Neural cell (in vitro differentiated cells): ENCODE measurements at regions not wholly inside any gene's neighbourhood (a gene's known extent, or its start where the extent isn't known, plus 50 kb on each side); places are given as distances from the start of the nearest gene placed in this dataset.
"Not testable (repeated sequence)": the region's sequence is repeated elsewhere in the genome, so short reads cannot be mapped to it uniquely, and the experiment has no call there.

ENCODE experiments used
- H2AFZ ChIP-seq: fragments of 200-600, 300-800 bp; sonication (generic), shearing (Covaris generic); 2 replicates; pipeline ENCODE4 v1.6.0; 2014; ENCODE audit warnings: low read depth, mild to moderate bottlenecking, antibody characterized with exemption, low read length, moderate library complexity
- H3F3A ChIP-seq: fragments of 200-600 bp; shearing (Covaris generic); 2 replicates; pipeline ENCODE4 v1.6.1; 2016; ENCODE audit warnings: mild to moderate bottlenecking, moderate library complexity, mixed read lengths, antibody characterized with exemption, low read length; ENCODE audit not compliant: insufficient read depth, poor library complexity, severe bottlenecking
- H3K27ac ChIP-seq: fragments of 200-600, 300-800 bp; sonication (generic), shearing (Covaris generic); 2 replicates; pipeline ENCODE4 v1.5.1; 2014; ENCODE audit warnings: mild to moderate bottlenecking, low read length, moderate library complexity
- H3K27me3 ChIP-seq: fragments of 300-800, 200-600 bp; sonication (generic), shearing (Covaris generic); 2 replicates; pipeline ENCODE4 v1.6.0; 2014; ENCODE audit warnings: mild to moderate bottlenecking, low read depth, low read length, moderate library complexity; ENCODE audit not compliant: insufficient read depth
- H3K36me3 ChIP-seq: fragments of 300-800, 200-600 bp; sonication (generic), shearing (Covaris generic); 2 replicates; pipeline ENCODE4 v1.5.1; 2014; ENCODE audit warnings: mild to moderate bottlenecking, antibody characterized with exemption, low read length, moderate library complexity; ENCODE audit not compliant: insufficient read depth
- H3K4me2 ChIP-seq: fragments of 300-800, 200-600 bp; sonication (generic), shearing (Covaris generic); 2 replicates; pipeline ENCODE4 v1.6.0; 2014; ENCODE audit warnings: mild to moderate bottlenecking, low read length
- H3K4me3 ChIP-seq: fragments of 300-800, 200-600 bp; sonication (generic), shearing (Covaris generic); 2 replicates; pipeline ENCODE4 v1.5.1; 2014; ENCODE audit warnings: mild to moderate bottlenecking, low read length, moderate library complexity
- H3K79me2 ChIP-seq: fragments of 200-600 bp; shearing (Covaris generic); replicated peaks from 2 replicates; pipeline ENCODE4 v1.6.0; 2014; ENCODE audit warnings: mild to moderate bottlenecking, low read length, moderate library complexity; ENCODE audit not compliant: insufficient read depth
- H3K9ac ChIP-seq: fragments of 300-800, 200-600 bp; sonication (generic), shearing (Covaris generic); 2 replicates; pipeline ENCODE4 v1.6.1; 2016; ENCODE audit warnings: mild to moderate bottlenecking, low read length, mixed read lengths
- H3K9me2 ChIP-seq: fragments of 200-600 bp; shearing (Covaris generic); 2 replicates; pipeline ENCODE4 v1.6.1; 2016; ENCODE audit warnings: mild to moderate bottlenecking, low read length, mixed read lengths; ENCODE audit not compliant: insufficient read depth
- H3K9me3 ChIP-seq: fragments of 200-600, 300-800 bp; sonication (generic), shearing (Covaris generic); 2 replicates; pipeline ENCODE4 v1.6.1; 2016; ENCODE audit warnings: mild to moderate bottlenecking, mixed run types, low read length, moderate library complexity, mixed read lengths
- H4K20me1 ChIP-seq: fragments of 200-600 bp; shearing (Covaris generic); 2 replicates; pipeline ENCODE4 v1.6.1; 2016; ENCODE audit warnings: mild to moderate bottlenecking, mixed run types; ENCODE audit not compliant: insufficient read depth
- EP300 ChIP-seq: fragments of 450-650 bp; conservative IDR thresholded peaks from 2 replicates; pipeline ENCODE4 v1.6.1; 2014; ENCODE audit warnings: antibody characterized with exemption, mild to moderate bottlenecking, moderate library complexity; ENCODE audit not compliant: poor library complexity, severe bottlenecking
- EZH2 ChIP-seq: fragments of 200-600, 300-800 bp; shearing (Covaris generic), sonication (generic); IDR thresholded peaks from 2 replicates; pipeline ENCODE4 v1.6.1; 2014; ENCODE audit warnings: antibody characterized with exemption, low read length, borderline replicate concordance, mild to moderate bottlenecking; ENCODE audit not compliant: insufficient read depth, poor library complexity, severe bottlenecking
- MXI1 ChIP-seq: fragments of 450-650 bp; conservative IDR thresholded peaks from 2 replicates; pipeline ENCODE4 v1.6.1; 2014; ENCODE audit warnings: antibody characterized with exemption, mild to moderate bottlenecking; ENCODE audit not compliant: poor library complexity, severe bottlenecking
- POLR2AphosphoS5 ChIP-seq: IDR thresholded peaks from 2 replicates; pipeline ENCODE4 v1.6.1; 2012
- RAD21 ChIP-seq: fragments of 450-650 bp; conservative IDR thresholded peaks from 2 replicates; pipeline ENCODE4 v1.6.1; 2014; ENCODE audit warnings: antibody characterized with exemption, mild to moderate bottlenecking, moderate library complexity
- TAF1 ChIP-seq: IDR thresholded peaks from 2 replicates; pipeline ENCODE4 v1.6.1; 2012; ENCODE audit warnings: low read depth
- TF ChIP-seq, protein P1 (sequence below): fragments of 450-650 bp; IDR thresholded peaks from 2 replicates; pipeline ENCODE4 v1.5.1; 2014; ENCODE audit warnings: antibody characterized with exemption, mild to moderate bottlenecking, moderate library complexity; ENCODE audit not compliant: poor library complexity, severe bottlenecking
- TF ChIP-seq, protein P2 (sequence below): IDR thresholded peaks from 2 replicates; pipeline ENCODE4 v1.6.1; 2012; ENCODE audit warnings: borderline replicate concordance

DNA sequence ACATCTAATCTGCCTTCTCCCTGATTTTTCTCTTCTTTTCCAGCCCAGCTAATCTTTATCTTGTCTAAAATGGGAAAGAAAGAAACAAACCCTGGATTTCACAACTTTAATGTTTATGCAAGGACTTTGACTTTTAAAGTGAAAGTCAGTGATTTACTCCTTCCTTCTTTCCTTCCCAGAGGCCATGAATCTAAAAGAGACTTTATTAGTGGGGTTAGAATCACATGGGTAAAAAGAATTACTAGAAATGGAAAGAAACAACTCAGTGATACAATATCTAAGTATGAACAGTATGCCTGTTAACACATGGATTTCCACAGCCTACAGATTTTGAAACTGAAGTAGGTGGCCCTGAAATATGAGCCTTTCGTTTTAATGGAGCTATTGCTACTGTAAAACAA lies 59.8 kb upstream of the KCNK2 start:
- Histone ChIP-seq H3K9ac (no peak overlapping the region), H3K27me3 (no peaks in the 10 kb centered on the region), H3K9me2 (no peaks in the 10 kb centered on the region), H4K20me1 (no peaks in the 10 kb centered on the region), H3K27ac (no peak overlapping the region), H3K4me3 (no peak overlapping the region), H2AFZ (no peak overlapping the region), H3K9me3 (no peaks in the 10 kb centered on the region), H3K4me2 (no peak overlapping the region), H3K36me3 (no peaks in the 10 kb centered on the region), H3K79me2 (no peaks in the 10 kb centered on the region), H3F3A (no peaks in the 10 kb centered on the region)
- TF ChIP-seq RAD21 (no peak), EZH2 (no peak), TAF1 (no peak), POLR2AphosphoS5 (no peak), MXI1 (no peak)
- TF ChIP-seq, protein P1, sequence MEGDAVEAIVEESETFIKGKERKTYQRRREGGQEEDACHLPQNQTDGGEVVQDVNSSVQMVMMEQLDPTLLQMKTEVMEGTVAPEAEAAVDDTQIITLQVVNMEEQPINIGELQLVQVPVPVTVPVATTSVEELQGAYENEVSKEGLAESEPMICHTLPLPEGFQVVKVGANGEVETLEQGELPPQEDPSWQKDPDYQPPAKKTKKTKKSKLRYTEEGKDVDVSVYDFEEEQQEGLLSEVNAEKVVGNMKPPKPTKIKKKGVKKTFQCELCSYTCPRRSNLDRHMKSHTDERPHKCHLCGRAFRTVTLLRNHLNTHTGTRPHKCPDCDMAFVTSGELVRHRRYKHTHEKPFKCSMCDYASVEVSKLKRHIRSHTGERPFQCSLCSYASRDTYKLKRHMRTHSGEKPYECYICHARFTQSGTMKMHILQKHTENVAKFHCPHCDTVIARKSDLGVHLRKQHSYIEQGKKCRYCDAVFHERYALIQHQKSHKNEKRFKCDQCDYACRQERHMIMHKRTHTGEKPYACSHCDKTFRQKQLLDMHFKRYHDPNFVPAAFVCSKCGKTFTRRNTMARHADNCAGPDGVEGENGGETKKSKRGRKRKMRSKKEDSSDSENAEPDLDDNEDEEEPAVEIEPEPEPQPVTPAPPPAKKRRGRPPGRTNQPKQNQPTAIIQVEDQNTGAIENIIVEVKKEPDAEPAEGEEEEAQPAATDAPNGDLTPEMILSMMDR, result no peak

DNA sequence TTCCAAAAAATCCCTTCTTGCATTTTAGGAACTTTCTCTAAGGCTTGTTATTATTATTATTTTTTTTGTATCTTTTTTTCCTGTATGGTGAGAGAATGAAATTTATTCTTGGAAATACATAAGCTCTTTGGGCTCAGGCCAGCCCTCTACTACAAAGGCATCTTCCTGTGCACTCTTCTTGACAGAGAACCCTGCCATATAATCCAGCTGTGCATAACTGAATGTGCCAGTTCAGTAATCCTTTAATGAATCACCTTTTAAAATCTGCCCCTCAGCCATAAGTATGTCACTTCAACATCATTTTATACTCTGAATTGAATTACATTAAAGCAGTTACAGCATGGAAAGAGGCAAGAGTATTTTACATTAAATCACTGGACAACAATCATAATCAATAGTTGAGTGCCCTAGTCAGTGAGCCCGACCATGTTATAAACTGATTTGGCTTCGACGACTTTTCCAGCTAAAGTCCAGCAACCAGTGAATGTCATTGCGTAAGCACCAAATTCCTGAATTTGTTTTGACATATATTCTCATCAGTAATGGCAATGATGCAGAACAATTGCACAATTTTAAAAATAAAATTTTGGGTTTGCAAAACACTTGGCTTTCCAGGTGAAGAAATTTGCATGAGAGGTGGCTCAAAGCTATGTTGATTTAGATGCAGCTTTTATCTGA lies 59.2 kb upstream of the KCNK2 start:
- no peaks in the 10 kb centered on the region for H3K9me2 ChIP-seq
- no peak overlapping the region for H3K27ac ChIP-seq
- no peak for TF ChIP-seq TAF1
- H3K9ac ChIP-seq, result no peak overlapping the region
- H3K4me2 ChIP-seq, result no peak overlapping the region
- H4K20me1 ChIP-seq, result no peaks in the 10 kb centered on the region
- no peaks in the 10 kb centered on the region for H3K27me3 ChIP-seq
- H3K36me3 ChIP-seq, result no peaks in the 10 kb centered on the region
- H3F3A ChIP-seq, result no peaks in the 10 kb centered on the region
- H2AFZ ChIP-seq, result no peak overlapping the region
- H3K4me3 ChIP-seq, result no peak overlapping the region
- no peaks in the 10 kb centered on the region for H3K79me2 ChIP-seq
- H3K9me3 ChIP-seq, result no peaks in the 10 kb centered on the region

DNA sequence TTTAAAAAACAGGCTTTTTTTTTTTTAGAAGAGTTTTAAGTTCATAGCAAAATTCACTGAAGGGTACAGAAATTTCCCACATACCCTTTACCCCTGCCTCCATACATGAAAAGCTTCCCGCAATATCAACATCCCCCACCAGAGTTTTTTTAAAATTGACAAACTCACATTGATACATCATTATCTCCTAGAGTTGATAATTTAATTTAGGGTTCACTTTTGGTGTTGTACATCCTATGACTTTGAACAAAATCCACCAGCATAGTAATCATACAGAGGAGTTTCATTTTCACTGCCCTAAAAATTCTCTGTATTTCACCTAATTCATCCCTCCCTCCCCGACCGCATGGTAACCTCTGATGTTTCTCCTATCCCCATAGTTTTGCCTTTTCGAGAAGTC lies 53.6 kb upstream of the KCNK2 start:
- no peak overlapping the region for H3K4me2 ChIP-seq
- no peaks in the 10 kb centered on the region for H3K9me2 ChIP-seq
- H3K27ac ChIP-seq, result no peak overlapping the region
- no peaks in the 10 kb centered on the region for H4K20me1 ChIP-seq
- TF ChIP-seq TAF1, result no peak
- TF ChIP-seq EP300, result no peak
- TF ChIP-seq, protein P2, sequence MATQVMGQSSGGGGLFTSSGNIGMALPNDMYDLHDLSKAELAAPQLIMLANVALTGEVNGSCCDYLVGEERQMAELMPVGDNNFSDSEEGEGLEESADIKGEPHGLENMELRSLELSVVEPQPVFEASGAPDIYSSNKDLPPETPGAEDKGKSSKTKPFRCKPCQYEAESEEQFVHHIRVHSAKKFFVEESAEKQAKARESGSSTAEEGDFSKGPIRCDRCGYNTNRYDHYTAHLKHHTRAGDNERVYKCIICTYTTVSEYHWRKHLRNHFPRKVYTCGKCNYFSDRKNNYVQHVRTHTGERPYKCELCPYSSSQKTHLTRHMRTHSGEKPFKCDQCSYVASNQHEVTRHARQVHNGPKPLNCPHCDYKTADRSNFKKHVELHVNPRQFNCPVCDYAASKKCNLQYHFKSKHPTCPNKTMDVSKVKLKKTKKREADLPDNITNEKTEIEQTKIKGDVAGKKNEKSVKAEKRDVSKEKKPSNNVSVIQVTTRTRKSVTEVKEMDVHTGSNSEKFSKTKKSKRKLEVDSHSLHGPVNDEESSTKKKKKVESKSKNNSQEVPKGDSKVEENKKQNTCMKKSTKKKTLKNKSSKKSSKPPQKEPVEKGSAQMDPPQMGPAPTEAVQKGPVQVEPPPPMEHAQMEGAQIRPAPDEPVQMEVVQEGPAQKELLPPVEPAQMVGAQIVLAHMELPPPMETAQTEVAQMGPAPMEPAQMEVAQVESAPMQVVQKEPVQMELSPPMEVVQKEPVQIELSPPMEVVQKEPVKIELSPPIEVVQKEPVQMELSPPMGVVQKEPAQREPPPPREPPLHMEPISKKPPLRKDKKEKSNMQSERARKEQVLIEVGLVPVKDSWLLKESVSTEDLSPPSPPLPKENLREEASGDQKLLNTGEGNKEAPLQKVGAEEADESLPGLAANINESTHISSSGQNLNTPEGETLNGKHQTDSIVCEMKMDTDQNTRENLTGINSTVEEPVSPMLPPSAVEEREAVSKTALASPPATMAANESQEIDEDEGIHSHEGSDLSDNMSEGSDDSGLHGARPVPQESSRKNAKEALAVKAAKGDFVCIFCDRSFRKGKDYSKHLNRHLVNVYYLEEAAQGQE, result no peak
- no peak for TF ChIP-seq POLR2AphosphoS5
- TF ChIP-seq RAD21, result no peak
- TF ChIP-seq, protein P1, result no peak
- H3K79me2 ChIP-seq, result no peaks in the 10 kb centered on the region
- H3F3A ChIP-seq, result no peaks in the 10 kb centered on the region
- H3K36me3 ChIP-seq, result no peaks in the 10 kb centered on the region
- H3K9me3 ChIP-seq, result no peaks in the 10 kb centered on the region
- H3K9ac ChIP-seq, result no peak overlapping the region
- no peak overlapping the region for H3K4me3 ChIP-seq
- H3K27me3 ChIP-seq, result no peaks in the 10 kb centered on the region
- H2AFZ ChIP-seq, result no peak overlapping the region

DNA sequence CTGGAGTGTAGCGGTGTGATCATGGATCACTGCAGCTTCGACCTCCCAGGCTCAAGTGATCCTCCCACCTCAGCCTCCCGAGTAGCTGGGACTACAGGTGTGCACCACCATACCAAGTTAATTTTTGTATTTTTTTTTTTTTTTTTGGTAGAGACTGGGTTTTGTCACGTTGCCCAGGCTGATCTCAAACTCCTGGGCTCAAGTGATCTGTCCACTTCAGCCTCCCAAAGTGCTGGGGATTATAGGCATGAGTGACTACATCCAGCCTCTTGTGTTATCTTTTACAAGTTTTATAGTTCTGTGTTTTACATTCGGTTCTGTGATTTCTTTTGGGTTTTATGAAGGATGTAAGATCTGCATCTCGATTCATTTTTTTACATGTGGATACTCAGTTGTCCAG lies 52.0 kb upstream of the KCNK2 start:
- not testable (repeated sequence) for H3K79me2 ChIP-seq, H3K27me3 ChIP-seq, H3K36me3 ChIP-seq, H3K4me3 ChIP-seq, H3K9me3 ChIP-seq, H3F3A ChIP-seq, H3K27ac ChIP-seq, H3K9ac ChIP-seq, H3K4me2 ChIP-seq, H4K20me1 ChIP-seq, H2AFZ ChIP-seq, H3K9me2 ChIP-seq
